ENCODE measurements at regions not wholly inside any gene's neighbourhood (a gene's known extent, or its start where the extent isn't known, plus 50 kb on each side); places are given as distances from the start of the nearest gene placed in this dataset.

GRCh38 chrX:127861611-127862010, 190.6 kb downstream of the ACTRT1 start:
- TF ChIP-seq CTCF (IDR thresholded peaks at IDR 0.05 in 2 of 3, conservative IDR thresholded peaks at IDR 0.05 in 1 of 3; ENCODE audit: insufficient read depth in 2 of 3, low read depth in 1 of 3, low read length in 3 of 3) (no peak), JUND (IDR thresholded peaks at IDR 0.05; ENCODE audit: borderline replicate concordance, low read depth, low read length) (no peak), JUND (tag; IDR thresholded peaks at IDR 0.05; ENCODE audit: borderline replicate concordance, low read depth, low read length) (no peak), CHD2 (IDR thresholded peaks at IDR 0.05; ENCODE audit: low read depth, low read length) (no peak), MAX (CRISPR knock-in tag; IDR thresholded peaks at IDR 0.05) (no peak), NFIC (IDR thresholded peaks at IDR 0.05) (no peak), E2F4 (CRISPR knock-in tag; IDR thresholded peaks at IDR 0.05; ENCODE audit: low read depth) (no peak), E2F1 (CRISPR knock-in tag; IDR thresholded peaks at IDR 0.05) (no peak), GMEB1 (CRISPR knock-in tag; IDR thresholded peaks at IDR 0.05) (no peak), ARID1B (IDR thresholded peaks at IDR 0.05) (no peak), SOX6 (IDR thresholded peaks at IDR 0.05) (no peak)
